ENCODE measurements at regions not wholly inside any gene's neighbourhood (a gene's known extent, or its start where the extent isn't known, plus 50 kb on each side); places are given as distances from the start of the nearest gene placed in this dataset.

GRCh38 chr6:141265756-141266623 is 866.7 kb upstream of the GJE1 start:
- DNase-seq (ENCODE audit: low spot score), result no peak
- no peak for TF ChIP-seq CTCF (IDR thresholded peaks at IDR 0.05; ENCODE audit: borderline replicate concordance, control extremely low read depth, extremely low read depth, insufficient read depth, missing control alignments)
- in situ Hi-C loops (cut with MboI; ENCODE audit: low sequenced_read_pairs, unreplicated experiment), result no loop called here

GRCh38 chr6:141264101-141264500 is 868.6 kb upstream of the GJE1 start:
- in situ Hi-C loops (cut with MboI; ENCODE audit: low sequenced_read_pairs, unreplicated experiment), result no loop called here
- no peak for DNase-seq (ENCODE audit: low spot score)
- TF ChIP-seq CTCF (IDR thresholded peaks at IDR 0.05; ENCODE audit: borderline replicate concordance, control extremely low read depth, extremely low read depth, insufficient read depth, missing control alignments), result no peak

- in situ Hi-C loops (cut with MboI; ENCODE audit: low sequenced_read_pairs, unreplicated experiment), result no loop called here
- TF ChIP-seq CTCF (IDR thresholded peaks at IDR 0.05; ENCODE audit: borderline replicate concordance, control extremely low read depth, extremely low read depth, insufficient read depth, missing control alignments), result no peak
- no peak for DNase-seq (ENCODE audit: low spot score)
Measured at GRCh38 chr6:141261672-141262060, 871.1 kb upstream of the GJE1 start.

- no peak for DNase-seq (ENCODE audit: low spot score)
- TF ChIP-seq CTCF (IDR thresholded peaks at IDR 0.05; ENCODE audit: borderline replicate concordance, control extremely low read depth, extremely low read depth, insufficient read depth, missing control alignments), result no peak
- in situ Hi-C loops (cut with MboI; ENCODE audit: low sequenced_read_pairs, unreplicated experiment), result no loop called here
Measured at GRCh38 chr6:141261016-141261671, 871.6 kb upstream of the GJE1 start.

GRCh38 chr6:141260627-141261015 is 872.1 kb upstream of the GJE1 start:
- DNase-seq (ENCODE audit: low spot score), result no peak
- no peak for TF ChIP-seq CTCF (IDR thresholded peaks at IDR 0.05; ENCODE audit: borderline replicate concordance, control extremely low read depth, extremely low read depth, insufficient read depth, missing control alignments)
- in situ Hi-C loops (cut with MboI; ENCODE audit: low sequenced_read_pairs, unreplicated experiment), result no loop called here

- no peak for TF ChIP-seq CTCF (IDR thresholded peaks at IDR 0.05; ENCODE audit: borderline replicate concordance, control extremely low read depth, extremely low read depth, insufficient read depth, missing control alignments)
- in situ Hi-C loops (cut with MboI; ENCODE audit: low sequenced_read_pairs, unreplicated experiment), result no loop called here
- DNase-seq (ENCODE audit: low spot score), result no peak
Measured at GRCh38 chr6:141259807-141260206, 872.9 kb upstream of the GJE1 start.
